Stimulated activated CD8-positive, alpha-beta memory T cell treated with anti-CD3 and anti-CD28 coated beads, Interleukin-4, amount 100 ng/mL, for 4 hours (primary cell): ENCODE measurements at regions not wholly inside any gene's neighbourhood (a gene's known extent, or its start where the extent isn't known, plus 50 kb on each side); places are given as distances from the start of the nearest gene placed in this dataset.
"Not testable (repeated sequence)": the region's sequence is repeated elsewhere in the genome, so short reads cannot be mapped to it uniquely, and the experiment has no call there.

Experiments used
- DNase-seq, 2 donors: peaks; one replicate each; pipeline ENCODE4 v3.0.0-alpha.2; 2020; ENCODE audit warnings: low read depth in 2 of 2, low spot score in 1 of 2

DNA sequence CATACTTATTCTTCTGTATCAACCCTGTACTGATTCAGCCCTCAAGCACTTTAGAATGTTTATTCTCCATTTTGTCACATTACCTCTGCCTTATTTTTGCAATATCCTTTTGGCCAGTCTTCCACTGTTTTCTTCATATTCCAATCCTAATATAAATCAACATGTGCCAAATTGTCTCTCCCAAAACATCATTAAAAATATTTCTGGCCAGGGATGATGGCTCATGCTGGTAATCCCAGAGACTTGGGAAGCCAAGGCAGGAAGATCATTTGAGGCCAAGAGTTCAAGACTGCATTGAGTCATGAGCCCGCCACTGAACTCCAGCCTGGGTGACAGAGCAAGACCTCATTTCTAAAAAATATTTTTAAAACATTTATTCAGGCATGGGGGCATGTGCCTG lies 641.4 kb upstream of the CBLB start:
- DNase-seq = no peak

DNA sequence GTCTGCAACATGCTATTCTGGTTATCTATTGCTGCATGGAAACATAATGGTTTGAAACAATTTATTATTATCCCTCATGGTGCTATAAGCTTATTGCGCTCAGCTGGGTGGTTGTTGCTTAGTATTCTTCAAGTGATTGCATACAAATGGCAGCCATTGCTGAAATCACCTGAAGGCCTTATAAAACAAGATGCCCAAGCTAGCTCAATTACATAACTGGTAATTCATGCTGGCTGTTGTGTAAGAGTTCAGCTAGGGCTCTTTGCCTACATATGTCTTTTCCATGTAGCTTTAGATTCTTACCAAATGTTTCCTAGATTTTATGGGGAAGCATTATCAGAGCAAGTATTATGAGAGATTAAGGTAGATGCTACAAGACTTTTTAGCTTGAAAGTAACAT lies 644.0 kb upstream of the CBLB start:
- DNase-seq = no peak

DNA sequence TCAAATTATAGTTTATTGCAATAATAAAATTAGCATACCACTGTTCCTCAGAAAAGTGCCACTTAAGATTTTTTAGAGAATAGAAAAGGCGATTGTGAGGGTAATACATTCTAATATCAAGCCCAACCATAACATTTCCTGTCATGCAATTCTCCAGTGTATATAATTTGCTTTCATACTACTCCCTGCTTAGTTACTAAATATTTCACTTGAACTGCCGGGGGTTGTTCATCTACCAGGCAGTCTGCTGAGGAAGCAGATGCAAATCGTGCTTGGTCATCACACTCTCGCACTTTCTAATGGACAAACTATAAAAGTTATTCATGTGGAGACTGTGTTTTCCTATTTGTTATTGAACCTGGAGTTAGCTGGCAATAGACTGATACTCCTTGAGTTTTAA lies 645.6 kb upstream of the CBLB start:
- DNase-seq = no peak

DNA sequence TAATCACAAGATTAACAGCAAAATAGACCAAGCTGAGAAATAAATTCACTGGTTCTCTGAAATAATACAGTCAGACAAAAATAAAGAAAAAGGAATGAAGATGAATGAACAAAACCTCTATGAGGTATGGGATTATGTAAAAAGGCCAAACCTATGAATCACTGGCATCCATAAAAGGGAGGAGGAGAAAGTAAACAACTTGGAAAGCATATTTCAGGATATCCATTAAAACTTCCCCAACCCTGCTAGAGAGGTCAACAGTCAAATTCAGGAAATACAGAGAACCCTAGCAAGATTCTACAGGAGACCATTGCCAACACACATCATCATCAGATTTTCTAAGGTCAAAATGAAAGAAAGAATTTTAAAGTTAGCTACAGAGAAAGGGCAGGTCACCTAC lies 649.7 kb upstream of the CBLB start:
- no peak for DNase-seq

DNA sequence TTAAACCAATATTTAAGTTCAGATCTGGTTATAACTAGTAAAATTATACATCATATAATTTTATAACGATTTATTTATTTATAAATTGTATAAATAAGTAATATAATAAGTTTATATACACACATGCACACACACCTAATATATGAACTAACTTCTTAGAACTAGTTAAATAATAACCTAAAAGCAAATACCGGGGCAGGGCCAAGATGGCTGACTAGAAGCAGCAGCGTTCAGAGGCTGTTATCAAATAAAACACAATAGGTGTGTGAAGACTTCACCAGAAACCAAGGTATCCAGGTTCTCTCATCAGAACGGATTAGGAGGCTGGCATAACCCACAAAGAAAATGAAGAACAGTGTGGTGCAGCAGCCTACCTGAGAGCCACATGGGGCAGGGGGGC lies 653.6 kb upstream of the CBLB start:
- no peak for DNase-seq

DNA sequence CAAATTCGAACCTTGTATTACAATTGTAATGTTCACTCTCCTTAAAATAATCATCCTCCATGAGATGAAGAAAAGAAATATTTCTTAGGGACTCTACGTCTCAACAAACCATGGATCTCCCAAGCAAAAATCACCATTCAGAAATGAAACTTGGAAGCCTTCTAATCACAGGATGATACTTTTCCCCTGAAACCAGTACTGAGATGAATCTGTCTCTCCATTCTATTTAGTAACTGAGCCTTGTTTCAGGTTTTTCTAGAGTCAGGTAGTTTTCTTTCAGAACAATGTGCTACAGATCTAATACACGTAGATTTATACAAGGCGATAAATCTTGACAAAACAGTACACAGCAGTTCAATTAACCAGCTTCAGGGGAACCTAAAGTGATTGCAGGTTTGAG lies 660.1 kb upstream of the CBLB start:
- no peak for DNase-seq

DNA sequence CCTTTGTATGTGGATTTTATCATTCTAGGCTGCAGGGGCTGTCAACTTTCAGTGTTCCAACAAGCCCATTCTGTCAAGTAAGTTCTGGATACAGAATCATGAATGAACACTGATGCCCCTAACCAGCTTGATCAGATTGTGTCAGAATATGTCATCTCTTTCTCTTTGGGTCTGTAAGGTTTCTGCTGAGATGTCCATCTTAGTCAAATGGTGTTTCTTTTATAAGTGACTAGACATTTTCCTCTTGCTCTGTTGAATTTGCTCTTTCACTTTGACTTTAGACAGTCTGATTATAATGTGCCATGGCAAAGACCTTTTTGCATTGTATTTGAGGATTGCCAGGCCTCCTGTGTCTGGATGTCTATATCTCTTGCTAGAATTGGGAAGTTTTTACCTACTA lies 660.9 kb upstream of the CBLB start:
- DNase-seq = no peak

DNA sequence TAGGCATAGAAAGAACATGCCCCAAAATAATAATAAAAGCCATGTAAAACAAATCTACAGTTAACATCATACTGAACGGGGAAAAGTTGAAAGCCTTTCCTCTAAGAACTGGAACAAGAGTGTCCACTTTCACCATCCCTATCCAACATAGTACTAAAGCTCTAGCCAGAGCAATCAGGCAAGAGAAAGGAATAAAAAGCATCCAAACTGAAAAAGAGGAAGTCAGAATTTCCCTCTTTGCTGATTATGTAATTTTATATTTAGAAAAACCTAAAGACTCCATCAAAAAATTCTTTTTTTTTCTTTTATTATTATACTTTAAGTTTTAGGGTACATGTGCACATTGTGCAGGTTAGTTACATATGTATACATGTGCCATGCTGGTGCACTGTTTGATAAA lies 661.6 kb upstream of the CBLB start:
- DNase-seq = no peak

DNA sequence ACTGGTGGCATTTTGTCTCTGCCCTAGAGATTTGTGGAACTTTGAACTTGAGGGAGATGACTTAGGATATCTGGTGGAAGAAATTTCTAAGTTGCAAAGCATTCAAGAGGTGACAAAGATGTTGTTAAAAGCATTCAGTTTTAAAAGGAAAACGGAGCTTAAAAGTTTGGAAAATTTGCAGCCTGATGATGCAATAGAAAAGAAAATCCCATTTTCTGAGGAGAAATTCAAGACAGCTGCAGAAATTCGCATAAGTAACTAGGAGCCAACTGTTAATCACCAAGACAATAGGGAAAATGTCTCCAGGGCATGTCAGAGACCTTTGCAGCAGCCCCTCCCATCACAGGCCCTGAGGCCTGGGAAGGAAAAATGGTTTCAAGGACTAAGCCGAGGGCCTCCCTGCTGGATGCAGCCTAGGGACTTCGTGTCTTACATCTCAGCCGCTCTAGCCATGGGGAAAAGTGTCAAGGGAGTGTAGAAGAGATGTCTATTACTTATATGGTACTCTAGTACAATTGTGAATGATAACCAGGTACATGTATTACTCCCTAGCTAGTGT lies 663.0 kb upstream of the CBLB start:
- not testable (repeated sequence) for DNase-seq

DNA sequence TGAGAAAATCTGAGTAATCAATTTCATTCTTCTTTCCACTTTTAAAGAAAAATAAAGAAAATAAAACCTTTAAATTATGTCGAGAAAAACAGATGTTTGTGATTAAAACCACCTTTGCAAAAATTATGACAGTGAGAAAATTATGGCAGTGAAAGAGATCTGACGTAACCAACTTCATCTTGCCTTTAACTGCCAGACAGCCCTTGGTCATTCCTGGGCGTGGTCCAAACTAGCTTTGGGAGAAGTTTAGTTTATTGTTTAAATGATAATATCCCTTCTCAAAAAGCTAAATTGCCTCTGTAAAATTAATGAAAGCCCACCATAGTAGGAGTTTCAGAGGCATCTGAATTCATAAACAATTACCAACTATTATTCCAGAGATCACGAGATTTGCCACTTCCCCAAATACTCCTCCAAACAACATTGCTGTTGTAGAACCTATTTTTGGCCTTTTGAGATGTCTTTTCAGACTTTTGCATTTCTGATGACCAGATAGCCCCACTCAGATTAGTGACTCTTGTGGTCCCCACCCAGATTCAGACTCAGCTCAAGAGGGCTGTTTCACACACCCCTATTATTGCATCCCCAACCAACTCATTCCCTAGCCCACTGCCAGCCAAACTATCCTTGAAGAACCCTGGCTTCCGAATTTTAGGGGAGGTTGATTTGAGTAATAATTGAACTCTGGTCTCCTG lies 664.4 kb upstream of the CBLB start:
- DNase-seq = no peak

DNA sequence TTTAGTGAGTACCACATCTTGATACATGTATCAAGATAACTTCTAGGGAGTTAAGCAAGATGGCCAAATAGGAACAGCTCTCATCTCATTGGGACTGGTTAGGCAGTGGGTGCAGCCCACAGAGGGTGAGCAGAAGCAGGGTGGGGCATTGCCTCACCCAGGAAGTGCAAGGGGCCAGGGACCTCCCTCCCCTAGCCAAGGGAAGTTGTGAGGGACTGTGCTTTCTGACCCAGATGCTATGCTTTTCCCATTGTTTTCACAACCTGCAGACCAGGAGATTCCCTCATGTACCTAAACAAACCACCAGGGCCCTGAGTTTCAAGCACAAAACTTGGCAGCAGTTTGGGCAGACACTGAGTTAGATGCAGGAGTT lies 665.0 kb upstream of the CBLB start:
- no peak for DNase-seq

DNA sequence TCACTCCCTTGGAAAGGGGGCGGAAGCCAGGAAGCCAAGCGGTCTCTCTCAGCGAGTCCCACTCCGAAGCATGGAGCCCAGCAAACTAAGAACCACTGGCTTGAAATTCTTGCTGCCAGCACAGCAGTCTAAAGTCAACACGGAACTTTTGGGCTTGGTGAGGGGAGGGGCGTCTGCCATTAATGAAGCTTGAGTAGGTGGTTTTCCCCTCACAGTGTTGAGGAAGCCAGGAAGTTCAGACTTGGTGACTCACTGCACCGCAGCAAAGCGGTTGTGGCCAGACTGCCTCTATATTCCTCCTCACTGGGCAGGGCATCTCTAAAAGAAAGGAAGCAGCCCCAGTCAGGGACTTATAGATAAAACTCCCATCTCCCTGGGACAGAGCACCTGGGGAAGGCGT lies 665.4 kb upstream of the CBLB start:
- DNase-seq = peak; percentile 8 to 34

DNA sequence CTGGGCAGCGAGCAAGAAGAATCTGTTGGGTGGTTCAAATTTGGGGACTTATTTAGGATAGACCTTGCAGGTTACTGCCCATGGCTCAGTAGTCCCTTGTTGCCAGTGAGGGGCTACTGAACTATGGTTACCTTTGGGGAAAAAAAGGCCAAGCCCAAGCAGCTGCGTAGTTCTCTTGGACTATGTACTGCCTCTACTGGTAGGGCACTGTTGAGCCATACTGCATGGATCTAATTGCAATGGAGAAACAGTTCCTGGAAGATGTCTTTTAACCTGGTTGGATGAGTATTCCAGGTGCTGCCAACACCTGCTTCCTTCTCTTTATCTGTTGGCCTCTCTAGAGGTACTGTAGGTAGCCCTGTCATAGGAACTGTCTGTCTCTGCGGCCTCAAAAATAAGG lies 671.9 kb upstream of the CBLB start:
- DNase-seq = no peak

DNA sequence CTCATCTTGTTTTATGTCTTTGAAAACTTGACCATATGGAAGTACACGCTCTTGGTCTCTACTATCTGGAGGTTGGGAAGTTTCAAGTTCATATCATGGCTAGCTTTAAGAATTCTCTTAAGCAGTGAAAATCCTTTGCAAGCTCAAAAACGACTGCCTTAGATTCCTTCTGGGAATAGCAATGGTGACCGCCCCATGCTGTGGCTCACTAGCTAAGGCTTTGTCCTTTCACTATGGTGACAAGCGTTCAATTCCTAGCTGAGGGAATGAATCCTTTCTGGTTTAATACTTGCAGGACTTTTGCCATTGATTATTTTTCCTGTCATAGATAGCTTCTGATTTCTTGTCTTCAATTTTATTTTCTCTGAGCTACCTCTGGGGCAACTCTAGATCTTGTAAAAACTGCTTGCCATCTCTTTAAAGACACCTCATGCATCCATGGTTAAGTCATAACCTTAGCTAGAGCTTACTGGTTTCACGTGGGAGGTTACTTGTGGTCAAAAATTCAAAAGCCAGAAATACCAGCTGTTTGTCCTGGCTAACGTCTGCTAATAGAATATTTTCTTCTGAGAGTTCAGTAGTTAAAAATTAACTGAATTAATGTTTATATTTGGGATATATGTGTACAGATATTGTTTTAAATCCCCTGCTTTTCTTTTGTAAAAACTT lies 673.4 kb upstream of the CBLB start:
- DNase-seq = no peak

DNA sequence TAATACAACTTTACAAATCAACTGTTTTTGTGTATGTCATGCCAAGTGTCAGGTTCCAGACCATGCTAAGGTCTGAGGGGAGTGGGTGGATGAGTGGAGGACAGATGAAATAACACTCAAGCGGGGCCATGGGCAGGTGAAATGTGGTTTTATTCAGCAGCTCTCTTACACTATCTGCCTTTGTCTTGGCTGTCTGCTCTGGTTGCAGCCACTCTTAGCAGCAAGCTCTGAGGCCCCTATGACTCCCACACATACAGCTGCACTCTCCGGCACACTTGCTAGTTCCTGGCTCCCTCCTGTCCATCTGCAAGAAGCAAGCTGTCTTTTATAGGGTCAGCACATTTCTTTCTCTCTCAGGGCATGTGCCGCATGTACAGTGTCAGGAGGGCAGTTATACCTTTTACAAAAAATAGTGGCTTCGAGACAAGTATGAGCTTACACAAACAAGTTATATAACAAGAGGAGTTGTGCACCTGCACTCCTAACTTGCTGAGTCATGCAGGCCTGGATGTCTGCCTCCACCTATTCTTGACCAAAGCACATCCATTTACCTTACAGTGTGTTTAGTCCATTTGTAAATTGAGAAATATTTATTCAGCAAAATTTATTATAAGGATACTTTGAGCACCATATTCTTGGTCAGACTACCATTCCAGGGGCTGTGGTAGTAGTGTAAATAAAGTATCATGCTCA lies 683.7 kb upstream of the CBLB start:
- DNase-seq = no peak

DNA sequence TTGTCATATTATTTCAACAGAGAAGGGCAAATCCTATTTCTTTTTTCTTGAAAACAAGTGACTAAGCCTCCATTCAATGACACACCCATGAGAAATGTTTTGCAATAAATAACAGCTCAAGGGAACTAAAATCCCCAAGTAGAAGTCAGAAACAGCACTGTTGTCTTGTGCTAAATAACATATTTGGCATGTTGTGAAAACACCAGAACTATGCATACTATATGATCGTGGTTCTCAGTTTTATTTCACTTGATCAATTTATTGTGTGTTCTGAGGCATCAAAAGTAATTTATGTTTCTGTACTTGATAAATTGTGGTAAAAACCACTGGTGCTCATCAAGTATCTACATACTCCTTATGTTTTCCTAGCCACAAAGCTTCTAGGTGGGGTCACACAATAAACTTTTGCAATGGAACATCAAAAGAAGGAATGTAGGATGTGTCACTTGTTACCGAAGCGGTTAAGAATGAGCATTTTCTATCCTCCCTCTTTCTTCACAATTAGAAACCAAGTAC lies 691.7 kb upstream of the CBLB start:
- no peak for DNase-seq

DNA sequence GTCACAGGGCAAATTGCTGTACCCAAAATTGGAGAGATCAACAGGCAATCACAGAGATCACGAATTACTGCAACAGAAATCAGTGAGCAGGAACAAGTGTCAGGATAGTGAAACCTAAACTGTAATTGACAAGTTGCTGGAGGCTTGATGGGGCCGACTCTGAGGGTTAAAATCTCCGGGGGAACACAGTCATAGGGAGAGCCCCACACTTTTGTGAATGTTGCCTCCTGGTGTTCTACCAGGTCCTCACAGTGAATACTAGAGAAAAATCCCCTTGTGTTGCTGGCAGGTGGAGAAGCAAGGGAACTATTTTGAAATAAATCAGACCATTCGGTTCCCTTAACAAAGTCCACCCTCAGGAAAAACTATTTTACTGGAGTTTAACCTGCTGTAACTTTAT lies 697.5 kb upstream of the CBLB start:
- no peak for DNase-seq

DNA sequence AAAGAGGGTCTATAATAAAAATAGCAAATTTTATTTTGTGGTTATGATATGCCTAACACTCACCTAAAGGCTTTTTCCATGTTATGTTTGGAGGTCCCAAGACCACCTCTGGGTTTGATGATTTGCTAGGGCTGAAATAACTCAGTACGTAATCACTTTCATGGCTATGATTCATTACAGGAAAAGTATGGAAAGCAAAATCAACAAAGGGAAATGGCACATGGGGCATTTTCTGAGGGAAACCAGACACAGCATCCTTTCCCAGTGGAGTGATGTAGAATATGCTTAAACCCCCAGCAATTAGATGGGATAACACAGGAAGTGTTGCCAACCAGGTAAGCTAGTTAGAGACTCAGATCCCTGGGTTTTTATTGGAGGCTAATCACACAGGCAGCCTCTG lies 701.6 kb upstream of the CBLB start:
- no peak for DNase-seq

DNA sequence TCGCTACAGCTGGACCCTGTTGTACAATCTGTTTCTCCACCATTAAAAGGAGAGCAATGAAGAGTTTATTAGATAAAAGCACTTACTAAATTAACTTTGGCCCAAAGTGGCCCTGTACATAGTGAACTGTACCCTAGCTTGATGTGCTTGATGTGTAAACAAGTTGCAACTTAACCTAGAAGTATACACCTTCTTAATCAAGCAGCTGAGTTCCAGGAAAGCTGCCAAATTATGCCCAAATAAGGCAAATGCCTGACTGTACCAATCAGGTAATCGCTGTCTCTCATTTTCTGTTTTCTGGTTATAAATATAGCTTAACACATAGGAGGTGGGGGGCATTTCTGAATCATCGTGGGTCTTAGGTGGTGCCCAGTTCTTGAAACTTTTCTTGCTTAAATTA lies 704.8 kb upstream of the CBLB start:
- DNase-seq = no peak

DNA sequence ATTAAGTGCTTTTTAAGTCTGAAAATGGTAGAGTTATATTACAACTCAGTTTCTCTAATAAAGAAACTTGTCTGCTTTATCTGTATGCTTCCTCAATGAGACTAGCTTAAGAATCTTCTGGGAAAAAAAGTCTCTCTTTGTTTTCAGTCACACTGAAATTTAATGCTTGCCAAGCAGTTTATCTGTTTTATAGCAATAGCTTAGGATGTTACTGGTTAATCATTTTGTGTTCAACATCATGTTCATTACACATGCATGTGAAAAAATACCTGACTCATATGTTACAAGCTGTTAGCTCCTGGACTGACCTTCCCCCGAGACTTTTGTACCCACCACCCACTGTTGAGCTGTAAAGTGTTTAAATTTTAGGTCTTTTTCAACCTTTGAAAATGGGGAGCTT lies 706.2 kb upstream of the CBLB start:
- DNase-seq = no peak

DNA sequence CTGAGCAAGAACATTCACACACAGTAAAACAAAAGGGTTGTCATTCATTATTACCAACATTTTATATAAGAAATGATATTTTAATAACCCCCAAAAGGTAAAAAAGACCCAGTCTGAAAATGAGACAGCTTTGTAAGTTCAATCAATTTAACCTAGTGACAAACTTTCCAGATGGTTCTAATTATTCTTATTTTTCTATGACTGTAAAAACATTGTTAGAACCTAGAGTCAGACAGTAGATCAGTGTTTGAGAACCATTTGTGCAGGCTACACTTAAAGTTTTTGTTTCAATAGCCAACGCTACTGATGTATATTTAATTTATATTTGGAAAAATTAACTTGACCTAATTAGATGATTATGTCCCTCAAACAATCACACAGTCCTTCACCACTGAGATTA lies 708.4 kb upstream of the CBLB start:
- DNase-seq = no peak

DNA sequence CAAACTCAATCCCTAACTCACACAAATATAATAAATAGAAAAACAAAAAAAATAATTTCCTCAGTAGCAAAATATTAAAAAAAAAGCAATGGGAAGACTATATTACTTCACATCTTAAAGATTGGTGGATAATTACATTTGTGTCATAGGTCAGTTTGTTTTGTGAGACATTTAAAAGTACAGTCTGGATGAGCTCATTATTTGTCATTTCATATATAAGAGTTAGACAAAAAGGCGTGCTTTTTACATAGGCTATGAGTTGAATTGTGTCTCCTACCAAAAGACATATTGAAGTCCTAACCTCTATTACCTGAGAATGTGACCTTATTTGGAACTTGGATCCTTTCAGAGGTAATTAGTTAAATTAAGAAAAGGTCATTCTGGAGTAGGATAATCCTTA lies 710.1 kb upstream of the CBLB start:
- no peak for DNase-seq
